ENCODE measurements at regions not wholly inside any gene's neighbourhood (a gene's known extent, or its start where the extent isn't known, plus 50 kb on each side); places are given as distances from the start of the nearest gene placed in this dataset.

- dilution Hi-C loops (cut with HindIII; ENCODE audit: low sequenced_read_pairs, unreplicated experiment) (no loop called here), in situ Hi-C loops (cut with MboI; ENCODE audit: low sequenced_read_pairs) (no loop called here), intact Hi-C loops (cut with micrococcal nuclease) (loop anchor here (5.0 to 10.0 kb wide), 2 partner anchors 130 to 132 kb away; no protein-coding TSS in a partner anchor)
- peak overlapping the region; percentile 90 for H3K18ac ChIP-seq (ENCODE audit: low read depth, low read length)
- no peaks in the 10 kb centered on the region for H4K20me1 ChIP-seq (ENCODE audit: insufficient read depth, low read length)
- peak overlapping the region; percentile 88 for H3K14ac ChIP-seq (replicated peaks; ENCODE audit: low read depth, low read length)
- H2AFZ ChIP-seq (replicated peaks; ENCODE audit: low read length, poor library complexity): no peak overlapping the region
- peak overlapping the region; percentile 87 for H2BK5ac ChIP-seq (ENCODE audit: low read depth, low read length, poor library complexity, severe bottlenecking)
- no peaks in the 10 kb centered on the region for H3K9me3 ChIP-seq (ENCODE audit: control insufficient read depth, insufficient read depth, low read length)
- no peak for TF ChIP-seq FOS (IDR thresholded peaks at IDR 0.05; ENCODE audit: low read depth, low read length)
- TF ChIP-seq MAFK (IDR thresholded peaks at IDR 0.05; ENCODE audit: low read depth, low read length): no peak
- TF ChIP-seq MXI1 (IDR thresholded peaks at IDR 0.05; ENCODE audit: borderline replicate concordance, low read depth, low read length): no peak
- no peak for TF ChIP-seq RFX5 (IDR thresholded peaks at IDR 0.05; ENCODE audit: low read depth, low read length)
- no peak for TF ChIP-seq RCOR1 (IDR thresholded peaks at IDR 0.05; ENCODE audit: insufficient replicate concordance, low read length)
- no peak for TF ChIP-seq CHD1 (IDR thresholded peaks at IDR 0.05; ENCODE audit: low read depth, low read length)
- TF ChIP-seq BHLHE40 (IDR thresholded peaks at IDR 0.05; ENCODE audit: low read depth, low read length): no peak
- TF ChIP-seq CTCF (conservative IDR thresholded peaks at IDR 0.05; ENCODE audit: low read depth, low read length): no peak
- TF ChIP-seq USF2 (IDR thresholded peaks at IDR 0.05; ENCODE audit: low read depth, low read length): no peak
- no peak for TF ChIP-seq POLR2A (IDR thresholded peaks at IDR 0.05; ENCODE audit: low read depth, low read length)
- TF ChIP-seq MAZ (IDR thresholded peaks at IDR 0.05; ENCODE audit: borderline replicate concordance, low read depth, low read length): no peak
- no peak for TF ChIP-seq CEBPB (IDR thresholded peaks at IDR 0.05; ENCODE audit: low read depth, low read length)
- TF ChIP-seq NFE2L2 (IDR thresholded peaks at IDR 0.05; ENCODE audit: low read depth, low read length): no peak
- TF ChIP-seq, protein P1, sequence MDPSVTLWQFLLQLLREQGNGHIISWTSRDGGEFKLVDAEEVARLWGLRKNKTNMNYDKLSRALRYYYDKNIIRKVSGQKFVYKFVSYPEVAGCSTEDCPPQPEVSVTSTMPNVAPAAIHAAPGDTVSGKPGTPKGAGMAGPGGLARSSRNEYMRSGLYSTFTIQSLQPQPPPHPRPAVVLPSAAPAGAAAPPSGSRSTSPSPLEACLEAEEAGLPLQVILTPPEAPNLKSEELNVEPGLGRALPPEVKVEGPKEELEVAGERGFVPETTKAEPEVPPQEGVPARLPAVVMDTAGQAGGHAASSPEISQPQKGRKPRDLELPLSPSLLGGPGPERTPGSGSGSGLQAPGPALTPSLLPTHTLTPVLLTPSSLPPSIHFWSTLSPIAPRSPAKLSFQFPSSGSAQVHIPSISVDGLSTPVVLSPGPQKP (IDR thresholded peaks at IDR 0.05; ENCODE audit: borderline replicate concordance, low read depth, low read length): no peak
- TF ChIP-seq SMC3 (IDR thresholded peaks at IDR 0.05; ENCODE audit: low read depth, low read length): no peak
- TF ChIP-seq RAD21 (IDR thresholded peaks at IDR 0.05; ENCODE audit: low read length): no peak
- no peak overlapping the region for H3K4me3 ChIP-seq (ENCODE audit: insufficient read depth, low read depth, low read length)
- H3K23ac ChIP-seq (ENCODE audit: low read depth, low read length): peak overlapping the region; percentile 78; the same call in 1 of the 2 replicates
- H3K79me1 ChIP-seq (ENCODE audit: low read depth in 1 of 2, low read length in 2 of 2): peaks cover 0 to 7% of the 10 kb centered on the region in 2 experiments; a peak in 2 of 4 replicates
- peak overlapping the region; percentile 49; the same call in 1 of the 2 replicates for H3K27ac ChIP-seq (ENCODE audit: insufficient read depth, low read length)
- peak overlapping the region; percentile 33; the same call in 1 of the 2 replicates for H3K4me2 ChIP-seq (ENCODE audit: low read depth, low read length)
- peak overlapping the region; percentile 58; the same call in 1 of the 2 replicates for H3K56ac ChIP-seq (ENCODE audit: extremely low read depth, insufficient read depth, low read length)
- H3K27me3 ChIP-seq (ENCODE audit: control insufficient read depth, insufficient read depth, low read length): no peaks in the 10 kb centered on the region
- peaks cover 18% of the 10 kb centered on the region for H3K9me1 ChIP-seq (ENCODE audit: insufficient read depth, low read length)
- H2AK5ac ChIP-seq (ENCODE audit: low read depth, low read length): peak overlapping the region; percentile 23; the same call in 1 of the 2 replicates
- H4K5ac ChIP-seq (ENCODE audit: low read depth, low read length): peak overlapping the region; percentile 80; the same call in 1 of the 2 replicates
- no peak overlapping the region for H2AK9ac ChIP-seq (replicated peaks; ENCODE audit: low read depth, low read length, poor library complexity)
- H3K4me1 ChIP-seq (ENCODE audit: control insufficient read depth, insufficient read depth, low read length): peaks cover 25% of the 10 kb centered on the region
- ChIA-PET CTCF (no interaction called here), POLR2A (ENCODE audit: unreplicated experiment) (no interaction called here)
- peak overlapping the region; percentile 27; the same call in 1 of the 2 replicates for H4K91ac ChIP-seq (ENCODE audit: insufficient read depth, low read depth, low read length)
- DNase-seq (no peak), ATAC-seq (ENCODE audit: low read depth) (no peak)
- H4K8ac ChIP-seq (ENCODE audit: low read depth in 2 of 2, low read length in 2 of 2): peak overlapping the region; percentile 10 to 74
- H3K4ac ChIP-seq (ENCODE audit: low read depth, low read length): peak overlapping the region; percentile 65; the same call in 1 of the 2 replicates
- H2BK20ac ChIP-seq (ENCODE audit: low read depth, low read length): peak overlapping the region; percentile 47
- no CpG with 5 or more reads among the region's 2 CpGs for WGBS, 2 experiments (ENCODE audit: extremely low coverage in 2 of 2, insufficient read length in 1 of 2)
- peak overlapping the region; percentile 74; the same call in 2 of the 3 replicates for H2BK15ac ChIP-seq (ENCODE audit: low read depth, low read length)
- no peaks in the 10 kb centered on the region for H3K36me3 ChIP-seq (ENCODE audit: control insufficient read depth, insufficient read depth, low read length)
- no TSS peak for BruUV-seq (replicated peaks)
- peak overlapping the region; percentile 88 for H2BK120ac ChIP-seq (ENCODE audit: low read depth, low read length)
- peak overlapping the region; percentile 28; the same call in 1 of the 2 replicates for H3K9ac ChIP-seq (ENCODE audit: low read depth, low read length)
Observed at GRCh38 chr6:133764754-133765208, 124.1 kb upstream of the TCF21 start.

Measured in IMR-90 (cell line).